ENCODE measurements at regions not wholly inside any gene's neighbourhood (a gene's known extent, or its start where the extent isn't known, plus 50 kb on each side); places are given as distances from the start of the nearest gene placed in this dataset.

- no peak overlapping the region for H3K4me3 ChIP-seq (ENCODE audit: low read depth, low read length)
- no peak for DNase-seq (ENCODE audit: low read depth)
- TF ChIP-seq CTCF (IDR thresholded peaks at IDR 0.05; ENCODE audit: insufficient read depth, low read depth, low read length): no peak
Observed at GRCh38 chr18:72246076-72246475, 298.1 kb downstream of the CBLN2 start.

GRCh38 chr18:72235422-72235821 lies 308.7 kb downstream of the CBLN2 start:
- H3K4me3 ChIP-seq (ENCODE audit: low read depth, low read length): no peak overlapping the region
- DNase-seq (ENCODE audit: low read depth): no peak
- no peak for TF ChIP-seq CTCF (IDR thresholded peaks at IDR 0.05; ENCODE audit: insufficient read depth, low read depth, low read length)

GRCh38 chr18:72233106-72233505 lies 311.0 kb downstream of the CBLN2 start:
- no peak overlapping the region for H3K4me3 ChIP-seq (ENCODE audit: low read depth, low read length)
- no peak for TF ChIP-seq CTCF (IDR thresholded peaks at IDR 0.05; ENCODE audit: insufficient read depth, low read depth, low read length)
- no peak for DNase-seq (ENCODE audit: low read depth)

GRCh38 chr18:72232644-72233043 lies 311.5 kb downstream of the CBLN2 start:
- no peak for TF ChIP-seq CTCF (IDR thresholded peaks at IDR 0.05; ENCODE audit: insufficient read depth, low read depth, low read length)
- no peak overlapping the region for H3K4me3 ChIP-seq (ENCODE audit: low read depth, low read length)
- DNase-seq (ENCODE audit: low read depth): no peak

GRCh38 chr18:72225958-72226357 lies 318.2 kb downstream of the CBLN2 start:
- no peak for TF ChIP-seq CTCF (IDR thresholded peaks at IDR 0.05; ENCODE audit: insufficient read depth, low read depth, low read length)
- no peak overlapping the region for H3K4me3 ChIP-seq (ENCODE audit: low read depth, low read length)
- DNase-seq (ENCODE audit: low read depth): no peak

GRCh38 chr18:72223733-72224132 lies 320.4 kb downstream of the CBLN2 start:
- DNase-seq (ENCODE audit: low read depth): no peak
- no peak for TF ChIP-seq CTCF (IDR thresholded peaks at IDR 0.05; ENCODE audit: insufficient read depth, low read depth, low read length)
- H3K4me3 ChIP-seq (ENCODE audit: low read depth, low read length): no peak overlapping the region

- H3K4me3 ChIP-seq (ENCODE audit: low read depth, low read length): no peak overlapping the region
- no peak for DNase-seq (ENCODE audit: low read depth)
- no peak for TF ChIP-seq CTCF (IDR thresholded peaks at IDR 0.05; ENCODE audit: insufficient read depth, low read depth, low read length)
Observed at GRCh38 chr18:72208920-72209676, 335.0 kb downstream of the CBLN2 start.

All from fibroblast of villous mesenchyme (primary cell).